NCI-H146 treated with DMSO at 0.1 percent for 48 hours (cell line): ENCODE measurements at regions not wholly inside any gene's neighbourhood (a gene's known extent, or its start where the extent isn't known, plus 50 kb on each side); places are given as distances from the start of the nearest gene placed in this dataset.

Source experiments
- DNase-seq: peaks from one replicate; lab custom pipeline; 2025; ENCODE audit not compliant: unreplicated experiment; lab: John Stamatoyannopoulos, UW

- DNase-seq, result no peak
Observed at GRCh38 chr4:89373394-89373793, 65.8 kb upstream of the GPRIN3 start.

- DNase-seq, result no peak
Observed at GRCh38 chr4:89371614-89372013, 64.0 kb upstream of the GPRIN3 start.

- DNase-seq, result no peak
Observed at GRCh38 chr4:89369581-89369980, 62.0 kb upstream of the GPRIN3 start.

- no peak for DNase-seq
Observed at GRCh38 chr4:89368861-89369260, 61.3 kb upstream of the GPRIN3 start.

- DNase-seq, result no peak
Observed at GRCh38 chr4:89365776-89366175, 58.2 kb upstream of the GPRIN3 start.

- no peak for DNase-seq
Observed at GRCh38 chr4:89365375-89365774, 57.8 kb upstream of the GPRIN3 start.

GRCh38 chr4:89364541-89364940 lies 56.9 kb upstream of the GPRIN3 start:
- DNase-seq, result no peak

- no peak for DNase-seq
Observed at GRCh38 chr4:89363786-89364185, 56.2 kb upstream of the GPRIN3 start.

- DNase-seq, result no peak
Observed at GRCh38 chr4:89358935-89359638, 51.5 kb upstream of the GPRIN3 start.

GRCh38 chr4:89357787-89358186 lies 50.2 kb upstream of the GPRIN3 start:
- no peak for DNase-seq
